Hepatocyte (in vitro differentiated cells): ENCODE measurements at regions not wholly inside any gene's neighbourhood (a gene's known extent, or its start where the extent isn't known, plus 50 kb on each side); places are given as distances from the start of the nearest gene placed in this dataset.

Experiments
- DNase-seq: peaks from one replicate; pipeline ENCODE4 v3.0.0-alpha.2; 2016; ENCODE audit warnings: low spot score
- H2AFZ ChIP-seq: fragments of 200-600 bp; sonication (generic); 2 replicates; pipeline ENCODE4 v1.6.0; 2016; ENCODE audit warnings: antibody characterized with exemption, mild to moderate bottlenecking
- H3K27ac ChIP-seq: fragments of 200-600 bp; sonication (generic); 2 replicates; pipeline ENCODE4 v1.5.1; 2016; ENCODE audit warnings: mild to moderate bottlenecking
- H3K27me3 ChIP-seq: fragments of 200-600 bp; sonication (generic); 2 replicates; pipeline ENCODE4 v1.6.1; 2016
- H3K36me3 ChIP-seq: fragments of 200-600 bp; sonication (generic); replicated peaks from 2 replicates; pipeline ENCODE4 v1.5.1; 2016; ENCODE audit warnings: low read depth; ENCODE audit not compliant: insufficient read depth
- H3K4me1 ChIP-seq: fragments of 200-600 bp; sonication (generic); 2 replicates; pipeline ENCODE4 v1.5.1; 2016; ENCODE audit warnings: mild to moderate bottlenecking, moderate library complexity; ENCODE audit not compliant: insufficient read depth
- H3K4me2 ChIP-seq: fragments of 200-600 bp; sonication (generic); 2 replicates; pipeline ENCODE4 v1.6.0; 2016
- H3K4me3 ChIP-seq: fragments of 200-600 bp; sonication (generic); 2 replicates; pipeline ENCODE4 v1.5.1; 2016; ENCODE audit warnings: mild to moderate bottlenecking
- H3K79me2 ChIP-seq: fragments of 200-600 bp; sonication (generic); 2 replicates; pipeline ENCODE4 v1.6.0; 2017; ENCODE audit warnings: mild to moderate bottlenecking
- H3K9me2 ChIP-seq: fragments of 200-600 bp; sonication (generic); replicated peaks from 2 replicates; pipeline ENCODE4 v1.6.0; 2017; ENCODE audit warnings: mild to moderate bottlenecking; ENCODE audit not compliant: insufficient read depth
- H3K9me3 ChIP-seq: fragments of 200-600 bp; sonication (generic); 2 replicates; pipeline ENCODE4 v1.5.1; 2016; ENCODE audit warnings: low read depth, mild to moderate bottlenecking
- H4K20me1 ChIP-seq: fragments of 200-600 bp; sonication (generic); 2 replicates; pipeline ENCODE4 v1.6.0; 2016; ENCODE audit warnings: mild to moderate bottlenecking; ENCODE audit not compliant: insufficient read depth, poor library complexity, severe bottlenecking
- EZH2 ChIP-seq: fragments of 200-600 bp; sonication (generic); IDR thresholded peaks from 2 replicates; pipeline ENCODE4 v1.6.1; 2016; ENCODE audit warnings: antibody characterized with exemption, mild to moderate bottlenecking, borderline replicate concordance
- EZH2phosphoT487 ChIP-seq: fragments of 200-600 bp; sonication (generic); IDR thresholded peaks from one replicate; pipeline ENCODE4 v1.6.1; 2018; ENCODE audit warnings: antibody characterized with exemption, mild to moderate bottlenecking, low read depth, moderate library complexity; ENCODE audit not compliant: unreplicated experiment, severe bottlenecking
- whole genome bisulfite sequencing: methylation state at CpG from one replicate; pipeline ENCODE4 v1.1.6; 2016; ENCODE audit warnings: low lambda C conversion rate; ENCODE audit errors: missing lambda C conversion rate; 5-methylcytosine and 5-hydroxymethylcytosine counted together
- TF ChIP-seq, protein P1 (sequence below): fragments of 200-600 bp; sonication (generic); IDR thresholded peaks from 2 replicates; pipeline ENCODE4 v1.5.1; 2016; ENCODE audit warnings: antibody characterized with exemption, mild to moderate bottlenecking; ENCODE audit not compliant: poor library complexity

DNA sequence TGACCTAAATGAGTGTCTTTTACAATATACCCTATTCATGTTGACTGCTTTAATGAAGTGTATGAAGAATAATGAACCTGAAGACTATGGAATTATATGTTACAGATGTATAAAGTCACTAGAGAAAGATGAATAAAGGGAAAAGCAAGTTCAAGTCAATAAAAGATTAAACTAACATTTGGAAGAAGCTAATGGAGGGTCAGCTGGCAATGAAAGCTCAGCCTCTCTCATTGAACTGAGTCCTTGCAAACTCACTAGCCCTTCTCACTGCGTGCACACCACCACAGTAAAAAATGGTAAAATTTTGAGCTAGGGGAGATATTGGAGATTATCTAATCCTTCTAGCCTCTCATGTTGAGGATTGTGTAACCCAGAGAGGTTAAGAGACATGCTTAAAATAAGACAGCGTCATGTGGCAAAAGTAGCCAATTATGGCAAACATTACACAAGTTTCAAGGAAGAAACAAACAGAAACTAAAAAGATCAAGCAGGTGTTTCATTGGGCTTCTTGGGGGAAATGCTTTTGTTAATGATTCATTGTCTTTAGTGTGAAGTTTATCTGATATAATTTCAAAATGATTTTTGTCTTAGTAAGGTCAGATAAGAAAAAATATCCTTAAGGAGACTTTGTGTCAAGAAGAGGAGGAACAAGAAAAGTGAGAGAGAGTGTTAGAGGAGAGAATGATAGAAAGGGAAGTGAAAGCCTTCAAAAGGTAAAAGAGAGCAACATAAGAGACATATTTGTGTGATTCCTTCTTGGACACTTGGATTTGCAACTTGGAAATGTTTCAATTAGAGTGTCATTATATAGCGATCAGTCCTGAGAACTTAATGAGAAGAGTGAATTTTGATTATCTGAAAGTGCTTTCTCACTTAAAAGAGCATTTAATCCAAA, 893.7 kb upstream of the FAM98A start:
- TF ChIP-seq EZH2phosphoT487 (no peak), EZH2 (no peak)
- TF ChIP-seq, protein P1, sequence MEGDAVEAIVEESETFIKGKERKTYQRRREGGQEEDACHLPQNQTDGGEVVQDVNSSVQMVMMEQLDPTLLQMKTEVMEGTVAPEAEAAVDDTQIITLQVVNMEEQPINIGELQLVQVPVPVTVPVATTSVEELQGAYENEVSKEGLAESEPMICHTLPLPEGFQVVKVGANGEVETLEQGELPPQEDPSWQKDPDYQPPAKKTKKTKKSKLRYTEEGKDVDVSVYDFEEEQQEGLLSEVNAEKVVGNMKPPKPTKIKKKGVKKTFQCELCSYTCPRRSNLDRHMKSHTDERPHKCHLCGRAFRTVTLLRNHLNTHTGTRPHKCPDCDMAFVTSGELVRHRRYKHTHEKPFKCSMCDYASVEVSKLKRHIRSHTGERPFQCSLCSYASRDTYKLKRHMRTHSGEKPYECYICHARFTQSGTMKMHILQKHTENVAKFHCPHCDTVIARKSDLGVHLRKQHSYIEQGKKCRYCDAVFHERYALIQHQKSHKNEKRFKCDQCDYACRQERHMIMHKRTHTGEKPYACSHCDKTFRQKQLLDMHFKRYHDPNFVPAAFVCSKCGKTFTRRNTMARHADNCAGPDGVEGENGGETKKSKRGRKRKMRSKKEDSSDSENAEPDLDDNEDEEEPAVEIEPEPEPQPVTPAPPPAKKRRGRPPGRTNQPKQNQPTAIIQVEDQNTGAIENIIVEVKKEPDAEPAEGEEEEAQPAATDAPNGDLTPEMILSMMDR: no peak
- Histone ChIP-seq H3K27ac (no peak overlapping the region), H4K20me1 (no peaks in the 10 kb centered on the region), H3K4me2 (no peak overlapping the region), H3K4me3 (no peak overlapping the region), H2AFZ (no peak overlapping the region), H3K79me2 (no peaks in the 10 kb centered on the region), H3K4me1 (no peaks in the 10 kb centered on the region), H3K9me3 (no peaks in the 10 kb centered on the region), H3K36me3 (no peaks in the 10 kb centered on the region), H3K27me3 (no peaks in the 10 kb centered on the region), H3K9me2 (no peaks in the 10 kb centered on the region)
- WGBS: 77% methylated on average over 3 of the region's 3 CpGs
- DNase-seq: no peak

DNA sequence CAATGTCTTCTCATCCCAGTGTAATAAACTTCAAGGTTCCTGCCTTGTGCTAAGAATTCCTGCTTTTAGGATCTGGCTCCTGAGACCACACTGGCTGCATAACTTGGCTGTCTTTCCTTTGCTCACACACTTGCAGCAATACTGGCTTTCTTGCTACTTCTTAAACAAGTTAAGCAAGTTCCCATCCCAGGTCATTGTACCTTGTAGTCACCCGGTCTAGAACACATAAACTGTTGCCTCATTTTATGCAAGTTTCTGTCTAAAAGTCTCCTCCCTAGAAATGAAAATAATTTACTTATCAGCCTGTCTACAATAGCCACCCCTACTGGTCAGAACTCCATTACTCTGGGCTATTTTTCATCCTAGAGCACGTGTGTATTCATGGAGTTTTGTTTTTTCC, 887.9 kb upstream of the FAM98A start:
- no peak overlapping the region for H3K4me3 ChIP-seq
- no peaks in the 10 kb centered on the region for H3K27me3 ChIP-seq
- no peak overlapping the region for H3K27ac ChIP-seq
- H3K36me3 ChIP-seq: no peaks in the 10 kb centered on the region
- no peaks in the 10 kb centered on the region for H3K9me3 ChIP-seq
- TF ChIP-seq EZH2: no peak
- TF ChIP-seq, protein P1: no peak
- TF ChIP-seq EZH2phosphoT487: no peak
- H3K4me2 ChIP-seq: no peak overlapping the region
- 76% methylated on average over 2 of the region's 2 CpGs for WGBS
- no peaks in the 10 kb centered on the region for H3K4me1 ChIP-seq
- H3K79me2 ChIP-seq: no peaks in the 10 kb centered on the region
- no peak for DNase-seq
- H4K20me1 ChIP-seq: no peaks in the 10 kb centered on the region
- no peaks in the 10 kb centered on the region for H3K9me2 ChIP-seq
- no peak overlapping the region for H2AFZ ChIP-seq

DNA sequence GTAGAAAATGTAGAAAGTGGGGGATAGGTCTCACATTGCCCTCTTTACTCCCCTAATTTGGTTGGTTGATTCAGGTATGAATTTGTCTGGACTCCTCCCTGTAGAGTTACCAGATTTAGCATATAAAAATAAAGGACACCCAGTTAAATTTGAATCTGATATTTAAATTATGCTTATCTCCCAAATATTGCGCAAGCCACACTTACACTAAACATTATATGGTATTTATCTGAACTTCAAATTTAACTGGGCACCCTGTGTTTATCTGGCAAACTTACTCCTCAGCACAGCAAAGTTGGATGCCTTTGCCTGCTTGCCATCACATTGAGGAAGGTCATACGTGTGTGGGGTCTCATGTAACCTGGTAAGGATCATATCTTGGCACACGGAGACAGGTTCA, 882.4 kb upstream of the FAM98A start:
- H3K9me2 ChIP-seq: no peaks in the 10 kb centered on the region
- TF ChIP-seq, protein P1: no peak
- TF ChIP-seq EZH2 (no peak), EZH2phosphoT487 (no peak)
- no peak overlapping the region for H3K27ac ChIP-seq
- H4K20me1 ChIP-seq: no peaks in the 10 kb centered on the region
- DNase-seq: no peak
- H3K4me1 ChIP-seq: no peaks in the 10 kb centered on the region
- no peaks in the 10 kb centered on the region for H3K36me3 ChIP-seq
- H3K9me3 ChIP-seq: no peaks in the 10 kb centered on the region
- WGBS: 87% methylated on average over 3 of the region's 3 CpGs
- no peaks in the 10 kb centered on the region for H3K79me2 ChIP-seq
- no peak overlapping the region for H2AFZ ChIP-seq
- no peak overlapping the region for H3K4me3 ChIP-seq
- H3K4me2 ChIP-seq: no peak overlapping the region
- no peaks in the 10 kb centered on the region for H3K27me3 ChIP-seq
